Urinary bladder (tissue), 3 donors: ENCODE measurements at regions not wholly inside any gene's neighbourhood (a gene's known extent, or its start where the extent isn't known, plus 50 kb on each side); places are given as distances from the start of the nearest gene placed in this dataset.

Experiments used
- DNase-seq: peaks from one replicate; pipeline ENCODE4 v3.0.0-alpha.2; 2015; ENCODE audit errors: extremely low spot score
- H3K27ac ChIP-seq: one replicate; pipeline ENCODE4 v1.5.1; 2013; ENCODE audit warnings: low read depth, mild to moderate bottlenecking, moderate library complexity
- H3K36me3 ChIP-seq: one replicate; pipeline ENCODE4 v1.6.1; 2013; ENCODE audit warnings: mild to moderate bottlenecking, moderate library complexity; ENCODE audit not compliant: insufficient read depth
- H3K4me1 ChIP-seq: one replicate; pipeline ENCODE4 v1.6.1; 2013; ENCODE audit warnings: mild to moderate bottlenecking, moderate library complexity; ENCODE audit not compliant: insufficient read depth
- H3K4me3 ChIP-seq: one replicate; pipeline ENCODE4 v1.5.1; 2013; ENCODE audit warnings: low read depth, low read length
- WGBS: extraction: QIAGEN DNeasy Blood & Tissue Kit; methylation state at CpG from one replicate; pipeline ENCODE4 v1.1.7; 2013; 5-methylcytosine and 5-hydroxymethylcytosine counted together
- donor health status: healthy with polysubstance abuse.
- donor health status: healthy.

DNA sequence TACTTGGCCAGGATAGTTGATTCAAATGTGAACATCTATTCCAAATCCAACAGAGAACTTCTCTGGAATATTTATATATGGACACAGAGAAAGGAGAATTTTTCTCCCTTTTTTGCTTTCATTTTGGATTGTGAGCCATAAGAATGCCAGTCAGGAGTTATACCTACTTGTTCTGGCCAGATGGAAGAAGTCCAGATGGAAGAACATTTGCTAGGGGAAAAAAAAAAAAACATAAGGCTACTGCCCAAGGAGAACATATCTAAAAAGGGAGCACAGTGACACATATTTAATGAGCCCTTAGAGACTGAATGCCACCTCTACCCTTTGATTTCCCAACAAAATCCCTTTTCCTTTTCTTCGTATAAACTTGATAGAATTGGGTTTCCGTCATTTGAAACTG lies 61.7 kb upstream of the PPP2R2B start:
- no peak overlapping the region for H3K27ac ChIP-seq
- H3K4me3 ChIP-seq = no peak overlapping the region
- no peaks in the 10 kb centered on the region for H3K4me1 ChIP-seq
- DNase-seq = no peak
- H3K36me3 ChIP-seq = no peaks in the 10 kb centered on the region
- WGBS = 88% methylated on average over 2 of the region's 2 CpGs

DNA sequence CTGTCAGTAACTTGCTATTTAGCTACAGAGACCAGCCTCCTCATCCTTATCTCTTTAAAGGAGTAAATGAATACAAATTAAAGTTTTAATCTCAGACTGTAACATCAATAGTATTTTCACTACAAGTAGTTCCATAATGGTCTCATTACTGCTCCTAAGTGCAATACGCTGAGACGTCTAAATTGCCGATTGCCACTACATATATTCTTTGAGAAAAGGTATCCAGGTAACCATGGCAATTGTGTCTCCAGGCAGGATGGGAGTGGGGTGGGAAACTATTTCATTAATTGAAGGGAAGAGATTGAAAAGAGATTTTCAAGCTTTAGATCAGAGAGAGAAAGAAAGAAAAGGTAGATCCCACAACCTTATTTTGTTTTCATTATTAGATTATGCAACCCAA lies 65.5 kb upstream of the PPP2R2B start:
- Histone ChIP-seq H3K4me1 (no peaks in the 10 kb centered on the region), H3K27ac (no peak overlapping the region), H3K4me3 (no peak overlapping the region), H3K36me3 (no peaks in the 10 kb centered on the region)
- no peak for DNase-seq
- 87% methylated on average over 3 of the region's 3 CpGs for WGBS

GRCh38 chr5:146944764-146945616 lies 66.4 kb upstream of the PPP2R2B start:
- Histone ChIP-seq H3K4me1 (no peaks in the 10 kb centered on the region), H3K4me3 (no peak overlapping the region), H3K27ac (no peak overlapping the region), H3K36me3 (no peaks in the 10 kb centered on the region)
- WGBS = 62% methylated on average over 4 of the region's 4 CpGs
- DNase-seq = no peak

DNA sequence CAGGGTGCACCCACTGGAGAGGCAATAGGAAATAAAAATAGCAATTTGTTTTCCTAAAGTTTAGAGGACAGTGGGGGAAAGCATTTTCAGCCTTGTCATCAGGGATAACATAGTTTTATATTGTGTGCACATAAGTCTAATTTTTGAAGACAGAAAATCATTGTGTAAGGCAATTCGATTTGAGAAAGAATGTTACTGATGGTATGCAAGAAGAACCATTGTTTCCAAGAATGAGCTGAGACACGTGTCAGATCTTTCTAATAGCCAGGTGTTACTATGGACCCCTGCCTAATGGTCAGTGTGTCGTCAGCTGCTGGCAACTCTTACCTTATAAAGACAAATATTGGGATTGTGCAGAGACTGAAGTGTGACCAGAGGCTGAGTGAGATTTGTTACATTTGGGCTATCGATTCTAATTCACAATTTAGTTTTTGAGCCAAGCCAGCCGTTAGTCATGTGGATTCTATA lies 67.1 kb upstream of the PPP2R2B start:
- no peaks in the 10 kb centered on the region for H3K36me3 ChIP-seq
- 37% methylated on average over 5 of the region's 5 CpGs for WGBS
- DNase-seq = no peak
- no peak overlapping the region for H3K4me3 ChIP-seq
- no peaks in the 10 kb centered on the region for H3K4me1 ChIP-seq
- no peak overlapping the region for H3K27ac ChIP-seq

- H3K27ac ChIP-seq = no peak overlapping the region
- no peaks in the 10 kb centered on the region for H3K4me1 ChIP-seq
- DNase-seq = no peak
- no peaks in the 10 kb centered on the region for H3K36me3 ChIP-seq
- no peak overlapping the region for H3K4me3 ChIP-seq
- 74% methylated on average over 7 of the region's 7 CpGs for WGBS
Observed at GRCh38 chr5:146947181-146947941, 68.8 kb upstream of the PPP2R2B start.

DNA sequence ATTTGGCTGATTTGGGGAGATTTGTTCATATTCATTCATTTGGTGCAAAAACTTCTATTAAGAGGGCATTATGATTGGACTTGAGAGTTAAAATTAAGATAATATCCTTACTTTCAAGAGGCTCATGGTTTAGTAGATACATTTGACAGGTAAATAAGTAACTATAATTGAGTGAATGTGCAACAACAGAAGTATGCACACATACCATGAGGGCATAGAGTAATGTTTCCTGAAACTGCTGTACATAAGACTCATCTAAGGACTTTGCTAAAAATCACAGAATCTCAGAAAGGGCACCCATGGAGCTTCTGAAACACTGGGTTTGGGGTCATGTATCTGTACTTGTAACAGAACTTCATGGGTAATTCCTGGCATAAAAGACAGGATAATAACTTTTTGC lies 70.1 kb upstream of the PPP2R2B start:
- no peak for DNase-seq

DNA sequence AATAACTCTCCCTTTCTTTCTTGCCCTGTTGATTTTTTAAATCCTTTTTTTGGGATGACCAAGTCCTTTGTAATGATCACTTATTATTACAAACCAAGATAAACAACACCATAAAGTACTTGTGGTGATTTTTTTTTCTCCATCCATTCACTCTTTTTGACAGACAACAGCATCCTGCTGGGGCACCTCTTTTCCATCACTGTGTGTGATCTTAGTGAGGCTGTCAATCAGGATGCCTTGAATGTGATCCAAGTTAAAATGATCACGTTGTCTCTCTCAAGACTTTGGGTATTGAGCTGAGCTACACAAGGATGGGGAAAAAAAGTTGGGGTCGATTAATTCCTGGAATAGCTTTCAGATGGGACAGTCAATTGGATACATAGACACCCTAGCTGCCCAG lies 73.6 kb upstream of the PPP2R2B start:
- Histone ChIP-seq H3K36me3 (no peaks in the 10 kb centered on the region), H3K27ac (no peak overlapping the region), H3K4me3 (no peak overlapping the region), H3K4me1 (no peaks in the 10 kb centered on the region)
- 53% methylated on average over 2 of the region's 2 CpGs for whole genome bisulfite sequencing
- no peak for DNase-seq

More for the DNA sequence above, 70.1 kb upstream of the PPP2R2B start:
- no peak overlapping the region for H3K4me3 ChIP-seq
- no peak overlapping the region for H3K27ac ChIP-seq
- no peaks in the 10 kb centered on the region for H3K36me3 ChIP-seq
- H3K4me1 ChIP-seq = no peaks in the 10 kb centered on the region

DNA sequence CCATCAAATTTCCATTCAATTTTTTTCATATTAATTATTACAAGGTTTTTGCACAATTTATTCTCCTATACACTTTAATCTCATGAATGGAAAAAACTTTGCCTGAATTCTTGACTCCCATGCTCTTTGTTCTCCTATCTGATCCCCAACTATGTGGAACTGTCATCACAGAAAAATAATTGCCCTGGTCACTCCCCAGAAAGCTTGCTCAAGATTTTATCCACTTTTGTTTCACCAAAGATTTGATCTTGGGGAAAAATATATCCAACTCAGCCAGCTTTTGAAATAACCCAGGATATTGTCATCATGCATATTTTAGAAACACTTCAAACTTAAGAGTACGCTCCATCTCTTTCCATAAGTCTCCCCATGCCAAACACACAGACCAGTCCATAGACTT lies 77.7 kb upstream of the PPP2R2B start:
- Histone ChIP-seq H3K27ac (no peak overlapping the region), H3K36me3 (no peaks in the 10 kb centered on the region), H3K4me3 (no peak overlapping the region), H3K4me1 (no peaks in the 10 kb centered on the region)
- 82% methylated on average over 1 of the region's 1 CpG for WGBS
- DNase-seq = no peak

DNA sequence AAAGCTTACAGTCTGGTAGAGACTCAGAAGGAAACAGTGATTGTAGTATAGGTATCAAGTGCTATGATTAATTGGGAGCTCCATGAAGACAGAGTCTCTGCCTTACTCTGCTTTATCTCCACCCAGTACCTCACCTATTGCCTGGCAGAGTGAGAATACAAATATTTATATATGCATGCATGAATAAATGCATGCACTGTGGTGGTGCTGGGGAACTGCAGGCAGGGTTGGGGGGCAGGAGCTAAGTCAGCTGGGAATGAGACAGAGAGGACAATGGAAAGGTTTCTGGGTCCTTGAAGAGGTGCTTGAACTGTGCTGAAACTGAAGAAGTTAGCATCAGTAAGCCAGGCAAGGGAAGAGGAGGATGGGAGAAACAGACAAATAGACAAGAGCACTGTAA lies 80.8 kb upstream of the PPP2R2B start:
- Histone ChIP-seq H3K27ac (no peak overlapping the region), H3K4me1 (no peaks in the 10 kb centered on the region), H3K4me3 (no peak overlapping the region), H3K36me3 (no peaks in the 10 kb centered on the region)
- no peak for DNase-seq

GRCh38 chr5:146962801-146963355 lies 84.3 kb upstream of the PPP2R2B start:
- Histone ChIP-seq H3K4me3 (no peak overlapping the region), H3K36me3 (no peaks in the 10 kb centered on the region), H3K4me1 (no peaks in the 10 kb centered on the region), H3K27ac (no peak overlapping the region)
- 97% methylated on average over 1 of the region's 1 CpG for WGBS
- DNase-seq = no peak

DNA sequence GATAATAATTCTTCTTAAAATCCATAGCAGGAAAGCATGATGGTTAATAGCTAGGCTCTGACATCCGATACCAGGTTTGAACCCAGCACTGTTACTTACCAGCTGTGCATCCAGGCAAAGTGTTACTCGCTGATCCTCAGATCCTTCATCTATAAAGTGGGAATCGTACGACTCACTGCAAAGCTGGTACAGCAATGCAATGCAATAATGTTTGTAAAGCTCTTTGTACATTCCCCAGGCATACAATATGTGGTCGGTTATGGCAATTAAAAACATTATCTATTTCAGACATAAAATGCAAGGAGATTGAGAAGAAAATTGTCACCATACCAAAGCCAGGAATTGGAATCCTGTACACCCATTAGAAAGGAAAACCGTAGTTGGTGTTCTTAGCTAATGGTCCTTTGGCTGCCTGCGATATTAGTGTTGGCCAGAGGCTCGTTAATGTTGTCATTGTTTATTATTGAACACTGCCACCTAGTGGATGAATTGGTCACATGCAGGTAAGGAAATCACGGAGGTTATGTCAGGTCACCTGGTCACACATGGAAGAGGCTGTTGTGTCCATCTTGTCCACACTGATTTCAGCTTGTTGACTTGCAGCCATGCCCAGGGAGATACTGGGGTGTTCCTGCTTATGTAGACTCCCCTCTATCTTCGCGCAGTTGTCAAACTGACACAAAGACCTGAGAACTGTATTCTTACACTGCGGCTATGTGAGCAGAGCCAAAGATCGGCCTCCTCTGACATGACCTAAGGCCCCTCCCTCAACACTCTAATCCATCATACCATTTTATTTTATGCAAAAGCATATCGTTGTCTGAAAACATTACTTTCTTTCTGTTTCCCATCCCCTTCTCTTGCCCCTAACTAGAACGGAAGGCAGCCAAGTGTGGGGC lies 87.5 kb upstream of the PPP2R2B start:
- Histone ChIP-seq H3K4me1 (no peaks in the 10 kb centered on the region), H3K36me3 (no peaks in the 10 kb centered on the region), H3K4me3 (no peak overlapping the region), H3K27ac (no peak overlapping the region)
- DNase-seq = peak; percentile 59
- 32% methylated on average over 15 of the region's 15 CpGs for WGBS

DNA sequence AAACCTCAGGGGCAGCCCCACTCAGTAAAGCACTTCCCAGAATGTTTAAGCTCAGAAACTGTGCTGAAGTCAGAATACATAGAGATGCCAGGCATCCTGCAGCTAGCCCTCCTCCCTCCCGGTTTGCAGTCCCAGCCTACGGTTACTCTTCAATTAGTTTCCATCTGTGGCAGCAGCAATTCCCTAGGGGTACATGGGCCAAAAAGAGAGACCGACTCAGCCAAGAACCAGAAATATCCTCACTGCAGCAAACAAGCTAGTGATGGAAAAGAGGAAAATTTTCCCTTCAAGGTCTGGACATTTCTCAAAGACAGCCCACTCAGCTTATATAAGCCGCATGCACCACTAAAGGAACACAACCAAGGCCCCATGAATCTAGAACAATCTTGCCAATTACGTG lies 89.1 kb upstream of the PPP2R2B start:
- Histone ChIP-seq H3K4me3 (no peak overlapping the region), H3K36me3 (no peaks in the 10 kb centered on the region), H3K27ac (no peak overlapping the region), H3K4me1 (no peaks in the 10 kb centered on the region)
- no peak for DNase-seq
- 59% methylated on average over 5 of the region's 5 CpGs for WGBS

DNA sequence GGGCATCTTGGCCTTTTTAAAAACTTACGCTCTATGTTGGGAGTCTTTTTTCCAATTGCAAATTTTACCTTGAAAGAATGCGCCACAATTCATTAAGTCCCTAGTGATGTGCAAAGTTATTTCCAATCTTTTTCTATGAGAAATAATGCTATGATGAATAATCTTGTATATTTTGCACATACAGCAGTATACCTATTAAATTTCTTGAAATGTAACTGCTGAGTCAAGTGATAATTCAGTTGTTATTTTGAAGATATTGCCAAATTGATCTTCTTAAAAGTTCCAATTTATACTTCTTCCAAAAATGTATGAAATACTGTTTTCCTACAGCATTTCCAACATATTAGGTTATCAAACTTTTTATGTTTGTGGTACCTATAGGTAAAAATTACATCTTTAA lies 92.8 kb upstream of the PPP2R2B start:
- no peak for DNase-seq
- Histone ChIP-seq H3K4me1 (no peaks in the 10 kb centered on the region), H3K36me3 (no peaks in the 10 kb centered on the region), H3K4me3 (no peak overlapping the region), H3K27ac (no peak overlapping the region)
- 97% methylated on average over 2 of the region's 2 CpGs for WGBS
